ENCODE measurements at regions not wholly inside any gene's neighbourhood (a gene's known extent, or its start where the extent isn't known, plus 50 kb on each side); places are given as distances from the start of the nearest gene placed in this dataset.

DNA sequence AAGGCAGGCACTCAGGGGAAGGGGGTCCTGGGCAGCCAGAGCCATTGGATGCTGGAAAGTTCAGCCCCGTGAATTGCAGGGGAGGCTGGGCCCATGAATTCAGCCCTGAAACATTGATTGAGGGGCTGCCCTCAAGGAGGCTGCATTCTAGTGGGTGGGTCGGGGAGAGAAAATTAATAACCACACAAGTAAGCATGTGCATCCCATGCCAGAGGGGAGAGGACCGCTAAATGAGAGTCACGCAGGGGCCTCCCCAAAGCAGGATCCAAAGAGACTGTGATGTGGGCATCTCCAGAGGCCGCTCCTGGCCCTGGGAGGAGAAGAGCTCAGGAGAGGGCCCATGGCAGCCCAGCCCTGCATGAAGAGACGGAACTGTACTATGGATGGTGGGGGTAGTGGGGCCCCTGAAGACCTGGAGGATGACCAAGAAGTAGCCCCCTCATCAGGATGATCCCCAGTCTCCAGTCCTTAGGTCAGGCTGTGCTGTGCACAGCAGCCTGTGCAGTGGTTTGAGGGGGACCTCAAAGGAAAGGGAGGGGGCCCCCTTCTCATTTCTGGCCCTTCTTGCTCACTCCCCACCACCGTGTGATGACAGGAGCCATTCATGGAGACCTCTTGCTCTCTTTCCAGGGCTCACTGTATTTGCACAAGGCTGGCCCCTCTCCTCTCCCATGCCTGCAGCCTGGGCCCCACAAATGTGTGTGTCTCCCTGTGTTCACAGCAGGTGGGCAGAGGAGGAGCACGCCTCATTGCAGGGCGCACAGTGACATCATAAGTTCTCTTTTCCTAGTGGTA, 233.6 kb upstream of the IRX1 start:
- no peak overlapping the region for H3K27ac ChIP-seq
- H3K9me3 ChIP-seq, result peaks cover 8 to 10% of the 10 kb centered on the region in 2 donors
- H3K36me3 ChIP-seq, result no peaks in the 10 kb centered on the region
- H3K27me3 ChIP-seq, result no peaks in the 10 kb centered on the region
- H3K4me3 ChIP-seq, result no peak overlapping the region
- no peaks in the 10 kb centered on the region for H3K4me1 ChIP-seq
- intact Hi-C loops (cut with DNase I; ENCODE audit: low total_unique reads), result no loop called here
- no peak for DNase-seq (ENCODE audit: low spot score in 2 of 2)
- TF ChIP-seq CTCF (IDR thresholded peaks at IDR 0.05) (no peak), POLR2AphosphoS5 (IDR thresholded peaks at IDR 0.05) (no peak)

DNA sequence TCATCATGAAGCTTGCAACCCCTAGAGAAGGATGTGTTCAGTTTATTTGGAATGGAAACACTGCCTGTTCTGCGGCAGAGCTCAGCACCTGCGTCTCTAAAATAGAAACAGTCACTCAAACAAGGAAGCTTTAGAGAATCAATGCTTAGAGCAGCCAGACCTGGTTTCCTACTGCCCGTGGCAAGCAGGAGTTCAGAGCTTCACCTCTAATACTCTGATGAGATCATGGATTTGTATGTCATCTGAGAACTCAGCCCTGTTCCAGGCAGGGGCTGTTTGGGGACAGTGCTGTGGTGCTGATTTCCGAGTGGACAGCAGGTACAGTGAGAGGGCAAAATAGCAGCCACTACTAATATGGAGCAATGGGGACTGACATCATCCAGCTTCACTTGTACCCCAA, 236.0 kb upstream of the IRX1 start:
- H3K27me3 ChIP-seq, result no peaks in the 10 kb centered on the region
- no peaks in the 10 kb centered on the region for H3K36me3 ChIP-seq
- H3K9me3 ChIP-seq, result peaks cover 8 to 10% of the 10 kb centered on the region in 2 donors
- no peaks in the 10 kb centered on the region for H3K4me1 ChIP-seq
- DNase-seq (ENCODE audit: low spot score in 2 of 2), result no peak
- no peak overlapping the region for H3K27ac ChIP-seq
- TF ChIP-seq CTCF (IDR thresholded peaks at IDR 0.05), result no peak
- no peak for TF ChIP-seq POLR2A (IDR thresholded peaks at IDR 0.05)
- no peak for TF ChIP-seq POLR2AphosphoS5 (IDR thresholded peaks at IDR 0.05)
- no peak overlapping the region for H3K4me3 ChIP-seq
- intact Hi-C loops (cut with DNase I; ENCODE audit: low total_unique reads), result no loop called here

- H3K4me1 ChIP-seq, result no peaks in the 10 kb centered on the region
- H3K27me3 ChIP-seq, result no peaks in the 10 kb centered on the region
- no peaks in the 10 kb centered on the region for H3K36me3 ChIP-seq
- H3K9me3 ChIP-seq, result peaks cover 8 to 10% of the 10 kb centered on the region in 2 donors
- intact Hi-C loops (cut with DNase I; ENCODE audit: low total_unique reads), result no loop called here
- TF ChIP-seq POLR2AphosphoS5 (IDR thresholded peaks at IDR 0.05) (no peak), CTCF (IDR thresholded peaks at IDR 0.05) (no peak), POLR2A (IDR thresholded peaks at IDR 0.05) (no peak)
- H3K27ac ChIP-seq, result no peak overlapping the region
- H3K4me3 ChIP-seq, result no peak overlapping the region
- no peak for DNase-seq (ENCODE audit: low spot score in 2 of 2)
Measured at GRCh38 chr5:3357291-3357690, 238.3 kb upstream of the IRX1 start.

DNA sequence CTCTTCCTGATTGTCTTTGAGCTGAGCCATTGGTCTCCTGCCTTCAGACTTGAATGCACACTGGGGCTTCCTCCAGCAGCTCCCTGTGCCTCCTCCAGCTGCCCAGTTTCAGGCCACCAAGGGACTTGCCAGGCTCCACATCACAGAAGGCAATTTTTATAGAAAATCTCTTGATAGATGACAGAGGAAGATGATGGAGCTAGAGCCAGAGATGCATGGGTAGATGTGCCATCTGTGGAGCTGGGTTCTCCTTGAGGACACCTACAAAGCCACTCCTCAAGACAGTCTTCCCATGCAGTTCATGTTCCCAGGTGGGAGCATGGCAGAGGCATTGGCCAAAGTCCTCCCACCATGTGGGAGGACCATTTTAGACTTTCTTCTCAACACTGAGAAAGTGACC, 239.6 kb upstream of the IRX1 start:
- TF ChIP-seq POLR2AphosphoS5 (IDR thresholded peaks at IDR 0.05), result no peak
- TF ChIP-seq CTCF (IDR thresholded peaks at IDR 0.05), result no peak
- no peak for TF ChIP-seq POLR2A (IDR thresholded peaks at IDR 0.05)
- no peak overlapping the region for H3K27ac ChIP-seq
- no peaks in the 10 kb centered on the region for H3K4me1 ChIP-seq
- no peak overlapping the region for H3K4me3 ChIP-seq
- intact Hi-C loops (cut with DNase I; ENCODE audit: low total_unique reads), result no loop called here
- no peak for DNase-seq (ENCODE audit: low spot score in 2 of 2)
- H3K27me3 ChIP-seq, result no peaks in the 10 kb centered on the region
- H3K36me3 ChIP-seq, result no peaks in the 10 kb centered on the region
- peaks cover 4 to 6% of the 10 kb centered on the region in 2 donors for H3K9me3 ChIP-seq

- Histone ChIP-seq H3K27me3 (no peaks in the 10 kb centered on the region), H3K4me3 (no peak overlapping the region), H3K27ac (no peak overlapping the region), H3K9me3 (no peaks in the 10 kb centered on the region), H3K4me1 (no peaks in the 10 kb centered on the region), H3K36me3 (no peaks in the 10 kb centered on the region)
- intact Hi-C loops (cut with DNase I; ENCODE audit: low total_unique reads), result no loop called here
- DNase-seq (ENCODE audit: low spot score in 2 of 2), result no peak
- no peak for TF ChIP-seq CTCF (IDR thresholded peaks at IDR 0.05)
- TF ChIP-seq POLR2AphosphoS5 (IDR thresholded peaks at IDR 0.05), result no peak
- TF ChIP-seq POLR2A (IDR thresholded peaks at IDR 0.05), result no peak
Measured at GRCh38 chr5:3355126-3355525, 240.5 kb upstream of the IRX1 start.

Measured in breast epithelium (tissue), 4 donors.